Upper lobe of left lung (tissue), 6 donors: ENCODE measurements at regions not wholly inside any gene's neighbourhood (a gene's known extent, or its start where the extent isn't known, plus 50 kb on each side); places are given as distances from the start of the nearest gene placed in this dataset.
"Not testable (repeated sequence)": the region's sequence is repeated elsewhere in the genome, so short reads cannot be mapped to it uniquely, and the experiment has no call there.

Experiments used
- ATAC-seq, 2 donors: fragments of 200-7000 bp; cut with Tn5 transposase; one replicate each; pipeline ENCODE4 v1.9.1; 2022; ENCODE audit warnings: mild to moderate bottlenecking in 2 of 2, moderate library complexity in 2 of 2; ENCODE audit not compliant: low FRiP score in 2 of 2
- DNase-seq, 2 donors: peaks; one replicate each; pipeline ENCODE4 v3.0.0-alpha.2; 2019 to 2020
- H3K27ac ChIP-seq, 4 donors: fragments of 200-600 bp; sonication (generic); one replicate each; pipeline ENCODE4 v1.5.1; 2016 to 2019
- H3K27me3 ChIP-seq, 4 donors: fragments of 200-600 bp; sonication (generic); one replicate each; pipeline ENCODE4 v1.5.1; 2017 to 2019
- H3K36me3 ChIP-seq, 4 donors: fragments of 200-600 bp; sonication (generic); one replicate each; pipeline ENCODE4 v1.5.1; 2016 to 2019
- H3K4me1 ChIP-seq, 4 donors: fragments of 200-600 bp; sonication (generic); one replicate each; pipeline ENCODE4 v1.5.1; 2018 to 2019
- H3K4me3 ChIP-seq, 4 donors: fragments of 200-600 bp; sonication (generic); one replicate each; pipeline ENCODE4 v1.5.1; 2017 to 2019; ENCODE audit warnings: mild to moderate bottlenecking in 2 of 4, moderate library complexity in 1 of 4
- H3K9me3 ChIP-seq, 4 donors: fragments of 200-600 bp; sonication (generic); one replicate each; pipeline ENCODE4 v1.5.1; 2018 to 2019
- EP300 ChIP-seq, 4 donors: sonication (generic); formaldehyde crosslinking; IDR thresholded peaks; one replicate each; pipeline ENCODE4 v1.5.1; 2017; ENCODE audit warnings: antibody characterized with exemption in 4 of 4, control low read depth in 2 of 4
- POLR2A ChIP-seq, 4 donors: fragments of 450-650 bp; IDR thresholded peaks; one replicate each; pipeline ENCODE4 v1.5.1; 2016 to 2017; ENCODE audit warnings: antibody characterized with exemption in 4 of 4, mild to moderate bottlenecking in 2 of 4
- POLR2AphosphoS5 ChIP-seq, 2 donors: sonication (generic); formaldehyde crosslinking; IDR thresholded peaks; one replicate each; pipeline ENCODE4 v1.5.1; 2017; ENCODE audit warnings: antibody characterized with exemption in 2 of 2
- WGBS, 2 donors: methylation state at CpG; one replicate each; pipeline ENCODE4 v1.1.5; 2017 to 2018; 5-methylcytosine and 5-hydroxymethylcytosine counted together
- TF ChIP-seq, protein P1 (sequence below), 6 experiments: fragments of 450-650 bp in 4 of 6; fragments of 200-600 bp in 2 of 6; sonication (generic) in 2 of 6; IDR thresholded peaks; one replicate each; pipeline ENCODE4 v1.5.1; 2016 to 2019; ENCODE audit warnings: antibody characterized with exemption in 6 of 6
- donor health status: DM: no; HTN: no; CAD: no; lungs with moderate emphysema.
- donor health status: DM: no; HTN: yes; CAD: no; lungs with severe emphysema.

DNA sequence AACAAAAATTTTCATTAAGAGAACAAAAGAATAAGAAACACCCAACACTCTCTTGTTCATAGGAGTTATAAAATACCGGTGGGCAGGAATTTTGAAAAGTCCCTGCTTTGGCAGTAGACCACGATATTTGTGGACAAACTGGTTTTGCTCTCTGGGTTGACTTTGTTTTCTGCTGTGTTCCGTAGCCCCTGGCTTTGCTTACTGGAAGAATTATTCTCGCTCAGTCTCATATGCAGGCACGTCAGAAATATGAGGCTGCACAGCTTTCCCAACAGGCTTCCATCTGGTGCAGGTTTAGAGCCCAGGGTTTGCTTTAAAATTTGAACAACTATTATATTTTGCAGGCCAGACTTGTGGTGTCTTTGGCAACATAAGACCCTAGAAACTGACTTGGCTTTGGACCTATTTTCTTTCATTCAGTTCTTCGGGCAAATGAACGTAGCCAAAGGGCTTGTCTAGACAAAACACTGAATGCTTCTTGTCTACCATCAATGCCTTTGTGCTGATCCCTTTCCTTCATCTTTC, 2012.6 kb downstream of the PCDH9 start:
- H3K36me3 ChIP-seq: no peaks in the 10 kb centered on the region
- DNase-seq (no peak), ATAC-seq (no peak)
- no peaks in the 10 kb centered on the region for H3K27me3 ChIP-seq
- no peak overlapping the region for H3K4me3 ChIP-seq
- no peaks in the 10 kb centered on the region for H3K4me1 ChIP-seq
- 80 to 83% methylated on average over 7 of the region's 7 CpGs for WGBS, 2 donors
- no peaks in the 10 kb centered on the region for H3K9me3 ChIP-seq
- no peak overlapping the region for H3K27ac ChIP-seq
- no peak for TF ChIP-seq POLR2A (IDR thresholded peaks at IDR 0.05)
- TF ChIP-seq, protein P1, sequence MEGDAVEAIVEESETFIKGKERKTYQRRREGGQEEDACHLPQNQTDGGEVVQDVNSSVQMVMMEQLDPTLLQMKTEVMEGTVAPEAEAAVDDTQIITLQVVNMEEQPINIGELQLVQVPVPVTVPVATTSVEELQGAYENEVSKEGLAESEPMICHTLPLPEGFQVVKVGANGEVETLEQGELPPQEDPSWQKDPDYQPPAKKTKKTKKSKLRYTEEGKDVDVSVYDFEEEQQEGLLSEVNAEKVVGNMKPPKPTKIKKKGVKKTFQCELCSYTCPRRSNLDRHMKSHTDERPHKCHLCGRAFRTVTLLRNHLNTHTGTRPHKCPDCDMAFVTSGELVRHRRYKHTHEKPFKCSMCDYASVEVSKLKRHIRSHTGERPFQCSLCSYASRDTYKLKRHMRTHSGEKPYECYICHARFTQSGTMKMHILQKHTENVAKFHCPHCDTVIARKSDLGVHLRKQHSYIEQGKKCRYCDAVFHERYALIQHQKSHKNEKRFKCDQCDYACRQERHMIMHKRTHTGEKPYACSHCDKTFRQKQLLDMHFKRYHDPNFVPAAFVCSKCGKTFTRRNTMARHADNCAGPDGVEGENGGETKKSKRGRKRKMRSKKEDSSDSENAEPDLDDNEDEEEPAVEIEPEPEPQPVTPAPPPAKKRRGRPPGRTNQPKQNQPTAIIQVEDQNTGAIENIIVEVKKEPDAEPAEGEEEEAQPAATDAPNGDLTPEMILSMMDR (IDR thresholded peaks at IDR 0.05): no peak
- no peak for TF ChIP-seq POLR2AphosphoS5 (IDR thresholded peaks at IDR 0.05)
- TF ChIP-seq EP300 (IDR thresholded peaks at IDR 0.05): no peak

DNA sequence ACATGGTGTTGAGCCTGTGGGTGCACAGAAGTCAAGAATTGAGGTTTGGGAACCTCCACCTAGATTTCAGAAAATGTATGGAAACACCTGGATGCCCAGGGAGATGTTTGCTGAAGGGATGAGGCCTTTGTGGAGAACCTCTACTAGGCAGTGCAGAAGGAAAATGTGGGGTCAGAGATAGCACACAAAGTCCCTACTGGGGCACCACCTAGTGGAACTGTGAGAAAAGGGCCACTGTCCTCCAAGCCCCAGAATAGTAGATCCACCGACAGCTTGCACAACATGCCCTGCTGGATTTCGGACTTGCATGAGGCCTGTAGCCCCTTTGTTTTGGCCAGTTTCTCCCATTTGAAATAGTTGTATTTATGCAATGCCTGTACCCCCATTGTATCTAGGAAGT, 2027.3 kb downstream of the PCDH9 start:
- DNase-seq, H3K36me3 ChIP-seq, H3K4me3 ChIP-seq, H3K27ac ChIP-seq, ATAC-seq, H3K9me3 ChIP-seq, H3K4me1 ChIP-seq, H3K27me3 ChIP-seq: not testable (repeated sequence)
- WGBS, 2 donors: 88 to 91% methylated on average over 2 of the region's 2 CpGs

DNA sequence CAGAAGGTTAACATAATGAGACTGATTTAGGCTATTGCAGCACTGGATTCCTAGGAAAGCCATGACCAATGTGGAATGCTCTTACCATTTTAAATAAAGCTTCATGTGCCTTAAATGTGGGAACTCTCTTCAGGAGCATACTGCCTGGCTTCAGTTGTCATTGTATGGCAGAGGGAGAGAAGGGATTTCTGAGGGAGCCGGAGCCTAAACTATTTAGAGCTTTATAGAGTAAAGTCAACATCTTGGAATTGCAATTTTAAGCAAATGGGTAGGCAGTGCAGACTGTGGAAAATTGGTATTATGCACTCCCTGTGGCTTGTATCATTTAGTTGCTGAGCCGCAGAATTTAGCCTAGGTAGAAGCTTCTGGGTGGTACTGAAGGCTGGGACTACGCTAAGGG, 2041.4 kb downstream of the PCDH9 start:
- H3K9me3 ChIP-seq: no peaks in the 10 kb centered on the region
- no peaks in the 10 kb centered on the region for H3K36me3 ChIP-seq
- DNase-seq (no peak), ATAC-seq (no peak)
- no peak overlapping the region for H3K4me3 ChIP-seq
- no peaks in the 10 kb centered on the region for H3K4me1 ChIP-seq
- WGBS, 2 donors: 86 to 92% methylated on average over 3 of the region's 3 CpGs
- H3K27ac ChIP-seq: no peak overlapping the region
- TF ChIP-seq POLR2AphosphoS5 (IDR thresholded peaks at IDR 0.05) (no peak), EP300 (IDR thresholded peaks at IDR 0.05) (no peak), POLR2A (IDR thresholded peaks at IDR 0.05) (no peak)
- TF ChIP-seq, protein P1 (IDR thresholded peaks at IDR 0.05): no peak
- no peaks in the 10 kb centered on the region for H3K27me3 ChIP-seq

DNA sequence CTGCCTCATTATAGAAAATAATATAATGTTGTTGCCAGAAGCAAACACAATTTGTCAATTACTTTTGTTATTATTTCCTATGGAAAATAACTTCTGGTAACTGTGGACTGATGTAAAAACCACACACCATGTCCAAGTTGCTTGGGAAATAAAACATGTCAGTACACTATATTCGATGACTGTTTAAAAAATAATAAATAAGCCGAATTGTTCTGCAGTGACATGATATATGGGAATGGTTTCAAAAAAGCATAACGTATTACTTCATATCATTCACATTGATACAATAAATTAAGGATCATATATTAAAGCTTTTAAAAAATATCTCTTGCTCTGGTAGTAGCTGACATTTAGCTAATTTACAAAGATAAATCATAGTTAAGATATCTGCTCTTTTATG, 2062.1 kb downstream of the PCDH9 start:
- TF ChIP-seq POLR2A (IDR thresholded peaks at IDR 0.05) (no peak), POLR2AphosphoS5 (IDR thresholded peaks at IDR 0.05) (no peak), EP300 (IDR thresholded peaks at IDR 0.05) (no peak)
- TF ChIP-seq, protein P1 (IDR thresholded peaks at IDR 0.05): no peak
- H3K27me3 ChIP-seq: no peaks in the 10 kb centered on the region
- H3K9me3 ChIP-seq: no peaks in the 10 kb centered on the region
- no peak for ATAC-seq
- no peak overlapping the region for H3K27ac ChIP-seq
- DNase-seq: no peak
- 80 to 82% methylated on average over 3 of the region's 3 CpGs for WGBS, 2 donors
- no peak overlapping the region for H3K4me3 ChIP-seq
- no peaks in the 10 kb centered on the region for H3K36me3 ChIP-seq
- no peaks in the 10 kb centered on the region for H3K4me1 ChIP-seq

DNA sequence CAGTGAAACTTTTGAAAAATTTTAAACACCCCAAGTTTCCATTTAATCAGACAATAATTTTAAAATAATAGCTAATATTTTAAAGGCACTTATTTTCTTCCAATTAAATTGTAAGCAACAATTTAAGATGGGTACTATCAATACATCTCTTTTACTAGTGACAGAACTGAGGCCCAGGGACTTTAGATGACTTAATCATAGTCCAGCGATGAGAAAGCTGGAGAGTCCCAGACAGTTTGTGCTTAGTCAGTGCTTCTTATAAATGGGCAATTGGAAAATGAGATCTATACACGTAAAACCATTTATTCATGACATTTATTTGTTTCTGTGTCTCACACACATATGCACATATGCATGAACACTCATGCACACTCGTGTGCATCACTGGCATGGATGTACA, 2063.5 kb downstream of the PCDH9 start:
- Histone ChIP-seq H3K4me3 (no peak overlapping the region), H3K36me3 (no peaks in the 10 kb centered on the region), H3K9me3 (no peaks in the 10 kb centered on the region), H3K4me1 (no peaks in the 10 kb centered on the region), H3K27me3 (no peaks in the 10 kb centered on the region), H3K27ac (no peak overlapping the region)
- 82 to 85% methylated on average over 3 of the region's 3 CpGs for WGBS, 2 donors
- no peak for DNase-seq
- TF ChIP-seq POLR2A (IDR thresholded peaks at IDR 0.05) (no peak), EP300 (IDR thresholded peaks at IDR 0.05) (no peak), POLR2AphosphoS5 (IDR thresholded peaks at IDR 0.05) (no peak)
- TF ChIP-seq, protein P1 (IDR thresholded peaks at IDR 0.05): no peak
- ATAC-seq: no peak
